ENCODE measurements at regions not wholly inside any gene's neighbourhood (a gene's known extent, or its start where the extent isn't known, plus 50 kb on each side); places are given as distances from the start of the nearest gene placed in this dataset.

DNA sequence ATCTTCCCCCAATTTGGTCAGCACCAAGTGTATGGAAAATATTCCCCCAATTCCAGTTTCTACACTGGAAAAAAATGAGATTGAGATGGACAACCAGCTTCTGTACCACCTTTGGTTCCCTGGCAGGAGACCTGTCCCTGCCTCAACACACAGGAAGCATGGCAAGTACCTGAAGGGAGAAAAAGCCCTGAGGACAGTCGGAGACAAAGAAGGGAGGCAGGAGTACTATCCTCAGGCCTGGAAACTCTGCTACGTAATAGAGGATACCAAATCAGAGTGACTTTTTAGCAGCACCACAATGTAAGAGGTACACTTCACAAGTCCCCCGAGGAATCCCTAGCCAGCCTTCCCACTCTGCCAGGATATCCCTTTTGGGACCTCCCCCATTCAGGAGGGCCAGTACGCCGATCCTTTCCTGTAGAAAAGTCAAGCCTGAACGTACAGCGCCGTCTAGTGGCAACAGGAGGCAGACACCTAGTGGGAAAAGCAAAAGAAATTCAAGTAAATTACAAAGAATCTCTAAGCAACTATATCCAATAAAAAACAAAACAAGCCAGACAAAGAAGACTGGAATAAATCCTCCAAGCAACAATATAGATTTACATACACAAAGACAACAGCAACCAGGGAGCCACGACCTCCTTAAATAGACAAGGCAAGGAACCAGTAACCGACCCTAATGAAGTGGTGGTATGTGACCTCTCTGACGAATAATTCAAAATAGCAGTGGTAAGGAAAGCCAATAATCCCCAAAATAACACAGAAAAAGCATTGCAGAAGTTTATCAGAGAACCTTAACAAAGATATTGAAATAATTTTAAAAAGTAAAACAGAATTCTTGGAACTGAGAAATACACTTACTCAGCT, 63.3 kb upstream of the SLCO6A1 start:
- TF ChIP-seq, protein P1, sequence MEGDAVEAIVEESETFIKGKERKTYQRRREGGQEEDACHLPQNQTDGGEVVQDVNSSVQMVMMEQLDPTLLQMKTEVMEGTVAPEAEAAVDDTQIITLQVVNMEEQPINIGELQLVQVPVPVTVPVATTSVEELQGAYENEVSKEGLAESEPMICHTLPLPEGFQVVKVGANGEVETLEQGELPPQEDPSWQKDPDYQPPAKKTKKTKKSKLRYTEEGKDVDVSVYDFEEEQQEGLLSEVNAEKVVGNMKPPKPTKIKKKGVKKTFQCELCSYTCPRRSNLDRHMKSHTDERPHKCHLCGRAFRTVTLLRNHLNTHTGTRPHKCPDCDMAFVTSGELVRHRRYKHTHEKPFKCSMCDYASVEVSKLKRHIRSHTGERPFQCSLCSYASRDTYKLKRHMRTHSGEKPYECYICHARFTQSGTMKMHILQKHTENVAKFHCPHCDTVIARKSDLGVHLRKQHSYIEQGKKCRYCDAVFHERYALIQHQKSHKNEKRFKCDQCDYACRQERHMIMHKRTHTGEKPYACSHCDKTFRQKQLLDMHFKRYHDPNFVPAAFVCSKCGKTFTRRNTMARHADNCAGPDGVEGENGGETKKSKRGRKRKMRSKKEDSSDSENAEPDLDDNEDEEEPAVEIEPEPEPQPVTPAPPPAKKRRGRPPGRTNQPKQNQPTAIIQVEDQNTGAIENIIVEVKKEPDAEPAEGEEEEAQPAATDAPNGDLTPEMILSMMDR (IDR thresholded peaks at IDR 0.05): peak in 1 of 5 experiments; percentile 31
- TF ChIP-seq POLR2A (IDR thresholded peaks at IDR 0.05): no peak
